Activated CD8-positive, alpha-beta memory T cell treated with anti-CD3 and anti-CD28 coated beads for 4 hours (primary cell): ENCODE measurements at regions not wholly inside any gene's neighbourhood (a gene's known extent, or its start where the extent isn't known, plus 50 kb on each side); places are given as distances from the start of the nearest gene placed in this dataset.
"Not testable (repeated sequence)": the region's sequence is repeated elsewhere in the genome, so short reads cannot be mapped to it uniquely, and the experiment has no call there.

ENCODE experiments used
- DNase-seq, 2 donors: peaks; one replicate each; pipeline ENCODE4 v3.0.0-alpha.2; 2020; ENCODE audit warnings: low read depth in 2 of 2

DNA sequence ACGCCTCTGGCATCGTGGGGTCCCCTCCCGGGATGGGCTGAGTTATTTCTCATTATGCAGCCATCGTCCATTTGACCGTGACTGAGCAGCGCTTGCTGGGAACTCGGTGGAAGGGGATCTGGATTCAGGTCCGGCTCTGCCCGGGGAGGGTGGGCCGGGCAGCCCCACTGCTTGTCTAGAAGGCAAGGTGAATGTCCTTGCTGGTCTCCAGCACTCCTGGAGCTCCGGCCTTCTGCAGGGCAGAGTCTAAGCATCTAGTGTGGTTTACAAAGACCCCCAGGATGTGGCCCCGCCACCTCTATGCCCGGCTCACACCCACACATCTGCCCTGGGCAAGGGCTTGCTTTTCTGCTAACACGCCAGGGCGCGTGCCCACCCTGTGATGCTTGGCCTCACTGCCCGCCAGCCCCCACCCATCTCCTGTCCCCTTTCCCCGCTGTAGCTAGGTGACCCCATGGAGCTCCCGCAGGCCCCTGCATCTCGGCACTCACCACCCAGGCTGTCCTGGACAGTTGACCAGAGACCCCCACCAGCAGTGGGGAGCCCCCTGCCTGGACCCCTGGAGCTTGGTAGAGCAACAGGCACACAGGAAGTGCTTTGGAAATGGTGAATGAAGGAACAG, 151.0 kb upstream of the CHST15 start:
- no peak for DNase-seq

GRCh38 chr10:124243702-124244121, 150.3 kb upstream of the CHST15 start:
- DNase-seq = no peak

- DNase-seq = no peak
These were observed 149.4 kb upstream of the CHST15 start for GRCh38 chr10:124242791-124243190.

DNA sequence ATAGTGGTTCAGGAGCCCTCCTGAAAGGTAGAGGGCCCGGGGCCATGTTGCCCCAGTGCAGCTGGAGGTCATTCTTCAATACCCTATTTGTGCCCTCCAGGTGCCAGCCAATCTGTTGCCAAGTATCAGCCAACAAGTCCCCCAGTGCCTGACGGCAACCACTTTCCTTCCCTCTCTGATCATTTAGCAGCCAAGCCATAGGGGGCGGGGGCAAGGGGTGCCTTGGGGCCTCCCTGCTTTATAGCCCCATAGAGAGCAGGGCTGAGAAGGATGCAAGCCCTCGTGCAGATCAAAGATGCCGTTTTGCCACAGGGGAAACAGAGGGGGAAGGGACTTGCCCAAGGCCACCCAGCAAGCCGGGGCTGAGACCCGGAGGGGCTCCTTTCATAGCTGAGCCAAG, 149.0 kb upstream of the CHST15 start:
- no peak for DNase-seq

DNA sequence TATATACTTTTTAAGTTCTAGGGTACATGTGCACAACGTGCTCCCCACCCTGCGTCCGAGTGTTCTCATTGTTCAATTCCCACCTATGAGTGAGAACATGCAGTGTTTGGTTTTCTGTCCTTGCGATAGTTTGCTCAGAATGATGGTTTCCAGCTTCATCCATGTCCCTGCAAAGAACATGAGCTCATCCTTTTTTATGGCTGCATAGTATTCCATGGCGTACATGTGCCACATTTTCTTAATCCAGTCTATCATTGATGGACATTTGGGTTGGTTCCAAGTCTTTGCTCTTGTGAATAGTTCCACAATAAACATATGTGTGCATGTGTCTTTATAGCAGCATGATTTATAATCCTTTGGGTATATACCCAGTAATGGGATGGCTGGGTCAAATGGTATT, 148.1 kb upstream of the CHST15 start:
- not testable (repeated sequence) for DNase-seq

- DNase-seq = no peak
These were observed 147.5 kb upstream of the CHST15 start for GRCh38 chr10:124240839-124241291.

- no peak for DNase-seq
These were observed 146.3 kb upstream of the CHST15 start for GRCh38 chr10:124239696-124240095.

GRCh38 chr10:124239134-124239533, 145.7 kb upstream of the CHST15 start:
- no peak for DNase-seq

DNA sequence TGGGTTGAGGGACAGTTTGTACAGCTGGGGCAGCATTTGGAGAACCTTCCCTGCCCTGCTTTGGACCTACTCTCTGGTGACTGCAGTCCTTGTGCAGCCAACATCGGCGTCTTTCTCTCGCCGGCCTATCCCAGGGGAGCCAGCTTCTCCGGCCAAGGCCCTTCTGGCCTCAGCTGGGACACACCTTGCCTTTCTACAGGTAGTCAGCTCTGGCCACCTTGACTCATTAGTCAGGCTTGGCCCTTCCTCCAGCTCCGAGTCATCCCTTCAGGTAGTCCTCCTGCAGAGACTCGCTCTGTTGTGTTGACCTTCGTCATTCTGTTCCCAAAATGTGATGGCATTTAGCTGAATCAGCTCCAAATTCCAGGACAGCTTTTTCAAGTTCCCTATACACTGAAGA, 145.0 kb upstream of the CHST15 start:
- DNase-seq = no peak

GRCh38 chr10:124237282-124237961, 144.0 kb upstream of the CHST15 start:
- DNase-seq = no peak

DNA sequence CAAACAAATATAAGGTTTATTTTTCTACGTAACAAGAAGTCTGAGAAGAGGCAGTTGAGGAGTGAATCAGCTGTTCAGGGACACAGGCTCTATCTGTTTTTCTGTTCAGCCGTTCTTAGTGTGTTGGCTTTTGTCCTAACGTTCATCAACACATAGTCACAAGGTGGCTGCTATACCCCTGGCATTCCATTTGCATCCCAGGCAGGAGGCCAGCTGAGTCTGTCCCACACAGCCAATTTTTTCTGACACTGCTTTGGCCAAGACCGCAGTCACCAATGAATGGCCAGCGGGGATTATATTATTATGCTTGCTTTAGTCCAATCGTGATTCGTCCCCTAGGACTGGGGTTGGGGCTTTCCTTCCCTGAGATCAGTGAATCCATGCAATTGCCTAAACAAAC, 143.4 kb upstream of the CHST15 start:
- DNase-seq = no peak

DNA sequence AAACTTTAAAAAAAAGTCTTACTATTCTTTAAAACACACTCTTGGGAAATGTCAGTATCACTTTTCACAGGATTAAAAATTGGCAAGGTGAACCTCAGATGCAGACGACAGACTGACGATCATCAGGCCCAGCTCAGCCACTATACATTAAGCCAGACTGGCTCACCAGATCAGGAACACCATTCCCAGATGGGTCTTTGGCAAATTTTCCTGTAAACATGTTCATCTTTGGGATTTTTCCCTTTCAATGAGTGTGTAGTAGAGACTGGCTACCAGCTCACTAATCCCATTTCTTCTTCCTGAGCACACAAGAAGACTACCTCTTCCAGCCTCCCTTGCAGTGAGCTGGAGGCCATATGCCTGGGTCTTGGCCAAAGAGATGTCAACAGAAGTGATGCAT, 142.7 kb upstream of the CHST15 start:
- DNase-seq = no peak

DNA sequence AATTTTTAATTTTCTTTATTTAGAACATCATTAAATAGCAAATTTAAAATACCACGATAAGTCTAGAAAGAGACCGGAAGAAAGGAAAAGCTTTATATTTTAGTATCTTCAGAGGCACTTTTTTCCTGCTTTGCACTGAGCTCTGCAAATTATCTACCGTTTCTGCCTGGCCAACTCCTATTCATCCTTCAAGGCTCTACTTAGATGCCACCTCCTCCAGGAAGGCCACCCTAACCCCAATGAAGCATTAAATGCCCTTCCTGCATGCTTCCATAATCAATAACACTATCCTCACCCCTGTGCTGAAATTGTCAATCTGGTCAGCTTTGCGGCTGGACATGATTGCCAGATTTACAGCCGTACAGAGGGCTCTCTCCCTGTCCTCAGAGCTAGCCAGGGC, 141.8 kb upstream of the CHST15 start:
- no peak for DNase-seq

- no peak for DNase-seq
These were observed 140.2 kb upstream of the CHST15 start for GRCh38 chr10:124233546-124234138.

DNA sequence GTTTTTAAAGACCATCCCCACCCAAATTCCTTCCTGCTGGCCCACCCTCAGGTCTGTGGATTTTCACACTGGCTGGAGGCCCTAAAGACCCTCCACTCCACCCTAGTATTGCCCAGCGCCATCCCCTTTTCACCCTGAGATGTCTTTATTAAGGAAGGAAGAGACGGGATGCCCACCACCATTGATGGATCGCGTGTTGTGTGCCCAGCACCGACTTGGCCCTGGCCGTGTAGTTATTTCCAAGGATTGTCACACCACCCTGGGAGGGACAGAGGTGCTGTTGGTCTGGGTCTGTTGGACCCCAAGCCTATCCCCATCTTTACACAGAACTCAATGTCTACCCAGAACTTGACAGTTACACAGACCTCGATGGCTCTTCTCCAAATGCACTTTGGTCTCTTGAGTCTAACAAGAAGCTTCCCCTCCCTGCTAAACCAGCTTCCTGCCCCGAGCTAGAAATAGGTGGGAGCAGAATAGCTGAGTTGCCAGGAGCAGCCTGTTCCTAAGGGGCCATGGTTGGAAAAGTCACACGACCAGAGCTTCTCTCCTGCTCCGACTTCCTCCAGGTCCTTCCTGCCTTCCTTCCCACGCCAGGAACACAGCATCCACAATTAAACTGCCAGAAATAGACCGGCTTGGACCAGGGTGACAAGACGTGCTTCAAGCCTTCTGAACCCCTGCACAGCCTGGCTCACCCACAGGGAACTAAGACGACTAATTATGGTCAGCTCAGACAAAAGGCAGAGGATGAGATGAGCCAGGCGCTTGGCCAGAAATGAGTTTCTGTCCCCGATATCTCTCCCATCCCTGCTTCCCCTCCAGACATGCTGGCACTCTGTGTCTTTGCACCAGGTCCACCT, 139.5 kb upstream of the CHST15 start:
- no peak for DNase-seq

- DNase-seq = peak in 1 of 2 donors; percentile 11
These were observed 138.1 kb upstream of the CHST15 start for GRCh38 chr10:124231168-124232155.

- no peak for DNase-seq
These were observed 137.3 kb upstream of the CHST15 start for GRCh38 chr10:124230635-124231167.

DNA sequence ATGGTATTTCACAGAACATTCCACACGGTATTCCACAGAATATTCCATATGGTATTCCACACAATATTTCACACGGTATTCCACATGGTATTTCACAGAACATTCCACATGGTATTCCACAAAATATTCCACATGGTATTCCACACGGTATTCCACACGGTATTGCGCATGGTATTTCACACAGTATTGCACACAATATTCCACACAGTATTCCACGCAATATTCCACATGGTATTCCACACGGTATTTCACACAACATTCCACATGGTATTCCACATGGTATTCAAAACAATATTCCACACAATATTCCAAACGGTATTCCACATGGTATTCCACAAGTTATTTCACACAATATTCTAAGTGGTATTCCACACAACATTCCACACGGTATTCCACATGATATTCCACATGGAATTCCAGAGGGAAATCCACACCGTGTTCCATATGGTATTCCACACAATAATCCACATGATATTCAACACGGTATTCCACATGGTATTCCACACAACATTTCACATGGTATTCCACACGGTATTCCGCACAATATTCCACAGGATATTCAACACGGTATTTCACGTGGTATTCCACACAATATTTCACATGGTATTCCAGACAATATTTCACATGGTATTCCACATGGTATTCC, 136.7 kb upstream of the CHST15 start:
- no peak for DNase-seq

- DNase-seq = no peak
These were observed 136.0 kb upstream of the CHST15 start for GRCh38 chr10:124229201-124229988.
